GM12891 (cell line): ENCODE measurements at regions not wholly inside any gene's neighbourhood (a gene's known extent, or its start where the extent isn't known, plus 50 kb on each side); places are given as distances from the start of the nearest gene placed in this dataset.

Experiments used
- DNase-seq: peaks from one replicate; pipeline ENCODE4 v3.0.0; 2011; ENCODE audit warnings: low spot score; ENCODE audit not compliant: insufficient read length
- FAIRE-seq: peaks from 2 replicates; lab custom pipeline; 2011; peaks lifted over from hg19 to GRCh38; lab: Jason Lieb, UNC
- PAX5 ChIP-seq: IDR thresholded peaks from 2 replicates; pipeline ENCODE4 v1.6.1; 2011; ENCODE audit warnings: low read length, moderate library complexity, mild to moderate bottlenecking; ENCODE audit not compliant: insufficient read depth, severe bottlenecking
- POLR2A ChIP-seq: IDR thresholded peaks from 2 replicates; pipeline ENCODE4 v1.6.1; 2011; ENCODE audit warnings: low read depth, low read length, control low read depth
- POLR2AphosphoS5 ChIP-seq: IDR thresholded peaks from 2 replicates; pipeline ENCODE4 v1.6.1; 2011; ENCODE audit warnings: low read depth, low read length, control low read depth
- POU2F2 ChIP-seq: IDR thresholded peaks from 2 replicates; pipeline ENCODE4 v1.6.1; 2011; ENCODE audit warnings: low read depth, mild to moderate bottlenecking, control low read depth, low read length, moderate library complexity
- SPI1 ChIP-seq: IDR thresholded peaks from 2 replicates; pipeline ENCODE4 v1.6.1; 2011; ENCODE audit warnings: low read depth, low read length, control low read depth
- TAF1 ChIP-seq: IDR thresholded peaks from 2 replicates; pipeline ENCODE4 v1.6.1; 2011; ENCODE audit warnings: low read depth, low read length, control low read depth

DNA sequence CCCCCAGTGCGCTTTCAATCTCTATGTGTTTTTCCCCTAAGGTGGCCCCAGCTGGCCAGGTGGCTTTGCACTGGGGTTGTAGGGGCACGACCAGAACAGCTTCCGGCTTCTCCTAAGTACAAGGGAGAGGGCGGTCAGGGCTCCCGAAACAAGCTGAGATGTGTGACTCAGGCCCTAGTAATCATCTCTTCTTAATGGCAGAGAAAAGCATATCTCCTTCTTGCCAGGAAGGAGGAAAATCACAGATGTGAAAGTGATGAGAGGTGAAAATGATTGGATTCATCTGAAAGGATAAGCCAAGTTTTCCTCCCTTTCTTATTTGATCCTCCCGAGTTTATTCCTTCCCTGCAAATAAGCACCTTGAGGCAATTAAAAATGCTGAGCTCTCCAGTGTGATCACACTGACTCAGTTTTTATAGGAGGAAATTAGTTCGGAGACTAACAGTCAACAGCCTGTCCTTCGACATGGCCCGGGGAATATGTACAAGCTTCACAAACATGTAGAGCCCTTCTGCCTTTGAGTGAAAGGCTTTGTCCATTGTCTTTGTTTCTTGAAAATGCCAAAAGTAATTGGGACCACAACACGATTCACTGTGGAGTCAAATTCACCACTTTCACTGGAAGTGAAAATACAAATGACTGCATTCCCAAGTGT lies 514.8 kb downstream of the PSAT1 start:
- no peak for FAIRE-seq
- TF ChIP-seq TAF1 = no peak
- TF ChIP-seq PAX5 = no peak
- no peak for TF ChIP-seq POU2F2
- TF ChIP-seq SPI1 = no peak
- no peak for TF ChIP-seq POLR2A
- TF ChIP-seq POLR2AphosphoS5 = no peak
- DNase-seq = no peak

DNA sequence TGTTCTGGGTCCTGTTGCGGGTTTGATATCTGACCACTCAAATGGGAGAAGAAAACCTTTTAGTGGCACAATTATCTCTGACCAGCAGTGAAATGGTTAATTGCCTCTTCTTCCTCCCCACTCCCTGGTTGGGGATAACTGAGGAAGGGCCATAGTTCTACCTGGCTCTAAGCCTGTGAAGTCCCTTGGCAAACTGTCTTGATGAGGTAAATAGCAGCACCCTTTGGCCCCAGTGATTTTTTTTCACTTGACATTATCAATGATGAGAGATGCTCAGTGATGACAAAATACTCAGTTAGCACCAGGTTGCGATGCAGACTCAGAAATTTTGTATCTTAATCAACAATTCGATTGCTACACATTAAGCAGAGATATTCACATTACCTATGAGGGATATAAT lies 515.7 kb downstream of the PSAT1 start:
- TF ChIP-seq SPI1 (no peak), TAF1 (no peak), PAX5 (no peak), POLR2A (no peak), POU2F2 (no peak), POLR2AphosphoS5 (no peak)
- DNase-seq (no peak), FAIRE-seq (no peak)

DNA sequence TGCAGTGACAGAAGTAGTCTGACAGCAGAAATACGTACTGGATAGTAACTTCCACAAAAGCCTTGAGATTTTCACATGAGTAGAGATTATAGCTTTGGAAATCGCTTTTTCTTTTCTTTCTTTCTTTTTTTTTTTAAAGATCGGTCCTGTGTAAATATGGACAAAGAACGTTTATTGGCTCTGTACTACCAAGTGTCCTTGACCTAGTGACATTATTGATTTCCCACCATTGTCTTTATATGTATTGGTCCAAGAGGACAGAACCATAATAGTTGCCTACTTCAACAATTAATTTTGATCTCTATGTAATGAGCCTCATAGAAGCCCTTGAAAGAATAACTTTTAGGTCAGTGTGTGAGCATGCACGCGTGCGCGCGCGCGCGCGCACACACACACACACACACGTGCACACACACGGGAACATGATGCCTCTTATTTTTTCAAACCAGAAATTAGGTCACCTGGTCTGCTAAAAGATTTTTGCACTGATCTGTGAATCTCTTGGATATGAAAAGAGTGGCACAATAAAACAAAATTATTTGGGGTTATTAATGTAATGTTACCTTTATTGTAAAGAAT lies 516.8 kb downstream of the PSAT1 start:
- FAIRE-seq (no peak), DNase-seq (no peak)
- TF ChIP-seq POLR2AphosphoS5 (no peak), TAF1 (no peak), SPI1 (no peak)

DNA sequence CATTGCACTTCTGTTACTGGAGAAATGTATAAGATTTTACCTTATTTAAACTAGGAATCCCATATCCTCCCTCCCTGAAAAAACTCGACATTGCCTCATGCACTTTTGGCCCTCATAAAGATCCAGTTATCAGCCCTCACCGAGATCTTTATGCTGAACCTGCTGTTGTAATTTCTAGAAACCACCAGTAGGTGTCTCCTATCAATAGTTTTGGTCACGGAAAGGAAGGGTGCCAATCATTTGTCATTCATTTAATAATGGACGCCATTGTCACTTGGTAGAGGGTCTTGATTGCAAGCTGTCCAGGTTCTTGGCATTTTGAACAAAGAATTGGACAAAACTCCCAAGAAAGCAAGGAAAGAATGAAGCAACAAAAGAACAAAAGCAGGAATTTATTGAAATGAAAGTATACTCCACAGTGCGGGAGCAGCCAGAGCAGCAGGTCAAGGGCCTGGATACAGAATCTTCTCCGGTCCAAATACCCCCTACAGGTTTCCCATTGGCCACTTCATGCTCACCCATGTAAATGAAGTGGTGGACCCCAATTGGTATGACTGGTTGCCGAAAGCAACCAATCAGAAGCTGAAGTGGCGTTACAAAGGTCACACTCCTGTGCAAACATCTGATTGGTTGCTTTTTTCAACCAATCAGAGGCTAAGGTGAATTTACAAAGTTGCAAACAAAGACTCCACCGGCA lies 524.3 kb downstream of the PSAT1 start:
- DNase-seq = peak; percentile 14
- TF ChIP-seq SPI1 (no peak), PAX5 (no peak), POLR2A (no peak), POLR2AphosphoS5 (no peak), POU2F2 (no peak), TAF1 (no peak)
- peak; percentile 16 for FAIRE-seq

DNA sequence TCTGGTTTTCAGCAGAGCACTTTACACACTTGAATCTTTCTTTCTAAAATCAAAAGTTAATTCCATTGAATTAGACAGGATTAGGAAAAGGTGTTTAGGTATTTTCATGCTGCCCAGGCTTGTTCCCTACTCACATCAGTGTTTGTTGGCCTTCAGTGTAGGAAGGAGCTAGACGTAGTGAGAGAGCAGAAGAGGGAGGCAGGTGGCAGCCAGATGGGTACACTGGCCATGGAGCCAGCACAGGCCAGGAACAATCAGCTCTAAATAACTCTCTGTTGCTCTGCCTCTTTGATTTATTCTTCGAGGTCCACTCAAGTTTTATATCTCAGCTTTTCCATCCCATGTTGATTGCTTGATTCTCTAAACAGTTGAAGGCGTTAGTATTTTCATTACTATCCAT lies 529.6 kb downstream of the PSAT1 start:
- FAIRE-seq = no peak
- no peak for TF ChIP-seq TAF1
- no peak for TF ChIP-seq PAX5
- no peak for TF ChIP-seq POLR2AphosphoS5
- no peak for TF ChIP-seq POLR2A
- no peak for TF ChIP-seq POU2F2
- TF ChIP-seq SPI1 = no peak
- DNase-seq = no peak

DNA sequence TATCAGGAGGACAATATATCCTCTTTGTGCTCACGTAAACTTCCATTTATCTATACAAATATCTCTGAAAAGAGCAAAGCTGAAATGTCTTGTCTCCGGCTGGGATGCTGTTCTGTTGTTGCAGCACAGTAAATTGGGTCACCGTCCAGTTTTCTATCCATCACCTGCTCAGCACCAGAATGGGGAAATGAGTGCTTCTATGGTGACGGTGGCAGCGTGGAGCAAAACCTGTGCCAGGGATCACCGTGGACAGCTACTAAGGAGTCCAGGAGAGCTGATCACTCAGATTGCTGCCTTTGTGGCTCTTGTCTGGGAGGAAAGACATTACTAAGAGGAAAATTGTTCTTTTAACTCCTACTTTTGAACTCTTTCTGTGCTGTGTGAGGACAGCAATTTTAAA lies 531.6 kb downstream of the PSAT1 start:
- FAIRE-seq = no peak
- TF ChIP-seq TAF1 (no peak), POLR2A (no peak), SPI1 (no peak), POU2F2 (no peak), PAX5 (no peak), POLR2AphosphoS5 (no peak)
- no peak for DNase-seq

DNA sequence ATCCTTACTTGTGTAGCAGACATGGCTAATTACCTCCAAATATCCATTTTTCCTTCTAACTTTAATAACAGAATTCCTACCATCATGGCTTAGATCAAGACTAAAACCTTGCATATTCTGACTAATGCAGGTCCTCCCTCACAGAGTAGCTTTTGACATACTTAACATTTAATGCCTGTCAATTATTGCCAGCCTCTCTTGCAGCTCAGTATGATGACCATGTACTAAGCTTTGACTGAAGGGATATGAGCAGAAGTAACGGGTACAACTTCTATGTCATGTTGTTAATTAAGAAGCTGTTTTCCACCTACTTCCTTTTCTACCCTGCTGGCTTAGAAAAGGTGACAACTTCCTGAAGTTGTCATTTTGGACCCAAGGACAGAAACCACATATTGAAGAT lies 533.4 kb downstream of the PSAT1 start:
- DNase-seq = no peak
- TF ChIP-seq SPI1 = no peak
- no peak for TF ChIP-seq POLR2AphosphoS5
- no peak for TF ChIP-seq PAX5
- no peak for TF ChIP-seq POLR2A
- TF ChIP-seq POU2F2 = no peak
- no peak for FAIRE-seq

DNA sequence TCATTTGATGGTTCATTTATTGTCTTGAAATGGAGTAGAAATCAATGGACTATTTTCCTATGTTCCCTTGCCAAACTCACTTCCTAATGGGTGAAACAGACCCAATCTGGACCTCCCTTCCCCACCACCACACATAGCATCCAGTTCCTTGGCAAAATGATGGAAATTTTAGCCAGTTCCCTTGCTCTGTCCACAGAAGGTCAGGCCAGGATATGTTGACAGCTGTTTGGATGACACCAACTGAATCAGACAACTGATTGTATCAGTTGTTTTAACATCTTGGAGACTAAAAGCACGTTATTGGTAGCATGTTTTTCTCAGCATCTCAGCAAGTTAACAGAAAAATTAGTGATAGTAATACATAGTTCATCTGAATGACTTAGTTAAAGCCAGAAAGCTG lies 534.8 kb downstream of the PSAT1 start:
- DNase-seq = no peak
- FAIRE-seq = no peak

DNA sequence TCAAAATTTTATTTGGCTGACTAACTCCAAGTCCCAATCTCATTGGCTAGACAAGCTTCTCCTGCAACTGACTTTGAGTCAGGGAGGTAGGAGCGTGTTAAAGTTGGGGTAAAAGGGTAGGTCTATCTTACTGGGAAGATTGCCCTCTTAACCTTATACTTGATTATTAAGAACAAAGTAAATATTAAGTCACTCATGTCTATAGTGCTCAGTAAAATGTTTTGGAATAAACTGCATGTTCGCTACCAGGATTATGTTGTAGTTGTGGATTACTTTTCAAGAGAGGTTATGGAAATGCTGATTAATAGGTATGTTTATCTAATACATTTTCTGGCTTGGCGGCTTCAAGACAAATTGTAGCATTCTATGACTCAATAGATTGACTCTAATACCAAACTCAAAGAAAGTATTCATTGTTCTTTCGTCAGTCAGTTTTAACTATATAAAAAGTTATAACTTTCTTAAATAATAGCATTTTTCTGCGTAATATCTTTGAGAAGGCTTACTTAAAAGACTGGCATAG lies 539.1 kb downstream of the PSAT1 start:
- FAIRE-seq (no peak), DNase-seq (no peak)
- TF ChIP-seq POLR2A = no peak
- no peak for TF ChIP-seq POLR2AphosphoS5
- no peak for TF ChIP-seq PAX5

More for the DNA sequence above, 534.8 kb downstream of the PSAT1 start:
- no peak for TF ChIP-seq TAF1
- TF ChIP-seq POLR2AphosphoS5 = no peak
- no peak for TF ChIP-seq POU2F2
- TF ChIP-seq SPI1 = no peak
- no peak for TF ChIP-seq PAX5
- no peak for TF ChIP-seq POLR2A
